Coronary artery (tissue), 2 donors: ENCODE measurements at regions not wholly inside any gene's neighbourhood (a gene's known extent, or its start where the extent isn't known, plus 50 kb on each side); places are given as distances from the start of the nearest gene placed in this dataset.

Experiments used
- DNase-seq: peaks from one replicate; pipeline ENCODE4 v3.0.0-alpha.2; 2017; ENCODE audit warnings: low spot score
- H3K27ac ChIP-seq, 2 donors: fragments of 200-600 bp; sonication (generic); one replicate each; pipeline ENCODE4 v1.5.1; 2016 to 2019
- H3K4me3 ChIP-seq: fragments of 200-600 bp; sonication (generic); 2 replicates; pipeline ENCODE4 v1.5.1; 2016; ENCODE audit warnings: mild to moderate bottlenecking, moderate library complexity
- TF ChIP-seq, protein P1 (sequence below): fragments of 200-600 bp; sonication (generic); IDR thresholded peaks from one replicate; pipeline ENCODE4 v1.5.1; 2019; ENCODE audit warnings: antibody characterized with exemption

GRCh38 chr3:11948331-11948730 lies 55.9 kb upstream of the SYN2 start:
- no peak overlapping the region for H3K4me3 ChIP-seq
- DNase-seq = no peak
- TF ChIP-seq, protein P1, sequence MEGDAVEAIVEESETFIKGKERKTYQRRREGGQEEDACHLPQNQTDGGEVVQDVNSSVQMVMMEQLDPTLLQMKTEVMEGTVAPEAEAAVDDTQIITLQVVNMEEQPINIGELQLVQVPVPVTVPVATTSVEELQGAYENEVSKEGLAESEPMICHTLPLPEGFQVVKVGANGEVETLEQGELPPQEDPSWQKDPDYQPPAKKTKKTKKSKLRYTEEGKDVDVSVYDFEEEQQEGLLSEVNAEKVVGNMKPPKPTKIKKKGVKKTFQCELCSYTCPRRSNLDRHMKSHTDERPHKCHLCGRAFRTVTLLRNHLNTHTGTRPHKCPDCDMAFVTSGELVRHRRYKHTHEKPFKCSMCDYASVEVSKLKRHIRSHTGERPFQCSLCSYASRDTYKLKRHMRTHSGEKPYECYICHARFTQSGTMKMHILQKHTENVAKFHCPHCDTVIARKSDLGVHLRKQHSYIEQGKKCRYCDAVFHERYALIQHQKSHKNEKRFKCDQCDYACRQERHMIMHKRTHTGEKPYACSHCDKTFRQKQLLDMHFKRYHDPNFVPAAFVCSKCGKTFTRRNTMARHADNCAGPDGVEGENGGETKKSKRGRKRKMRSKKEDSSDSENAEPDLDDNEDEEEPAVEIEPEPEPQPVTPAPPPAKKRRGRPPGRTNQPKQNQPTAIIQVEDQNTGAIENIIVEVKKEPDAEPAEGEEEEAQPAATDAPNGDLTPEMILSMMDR = no peak

DNA sequence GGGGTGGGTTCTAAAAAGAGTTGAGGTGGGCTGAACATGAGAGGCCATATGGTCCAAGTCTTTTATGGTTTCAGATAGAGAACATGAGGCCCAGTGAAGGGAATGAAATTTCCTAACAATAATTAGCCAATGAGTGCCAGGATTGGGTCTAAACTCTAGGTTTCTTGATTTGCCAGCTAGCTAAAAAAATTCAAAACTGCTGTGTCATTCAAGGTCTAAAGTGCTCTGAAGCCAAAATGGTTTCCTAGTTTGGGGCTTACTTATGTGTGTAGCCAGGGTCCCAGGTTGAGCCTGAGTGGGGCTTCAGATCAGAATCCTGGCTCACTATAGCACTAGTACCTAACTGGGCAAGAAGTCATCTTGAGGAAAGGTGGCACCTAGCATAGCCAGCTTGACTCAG lies 55.3 kb upstream of the SYN2 start:
- no peak for DNase-seq
- Histone ChIP-seq H3K27ac (no peak overlapping the region), H3K4me3 (no peak overlapping the region)
- TF ChIP-seq, protein P1 = no peak

More at GRCh38 chr3:11948331-11948730, 55.9 kb upstream of the SYN2 start:
- H3K27ac ChIP-seq = no peak overlapping the region

- Histone ChIP-seq H3K4me3 (no peak overlapping the region), H3K27ac (no peak overlapping the region)
- TF ChIP-seq, protein P1 = no peak
- DNase-seq = no peak
Measured at GRCh38 chr3:11949351-11949750, 54.8 kb upstream of the SYN2 start.

DNA sequence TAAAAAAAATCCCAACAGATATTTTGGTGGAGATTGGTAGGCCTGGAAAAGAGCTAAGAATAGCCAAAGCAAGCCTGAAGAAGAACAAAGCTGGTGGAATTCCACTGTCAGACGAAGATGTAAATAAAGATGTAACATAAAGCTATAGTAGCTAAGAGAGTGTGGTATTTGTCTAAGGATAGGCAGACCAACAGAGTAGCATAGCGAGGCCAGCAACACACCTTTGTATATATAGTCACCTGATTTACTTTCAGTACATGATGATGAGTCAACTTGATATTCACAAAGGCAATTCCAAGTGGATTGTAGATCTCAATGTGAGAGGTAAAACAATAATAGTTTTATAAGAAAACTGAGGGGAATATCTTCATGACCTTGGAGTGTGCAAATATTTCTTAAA lies 53.6 kb upstream of the SYN2 start:
- TF ChIP-seq, protein P1 = no peak
- no peak for DNase-seq
- no peak overlapping the region for H3K27ac ChIP-seq
- H3K4me3 ChIP-seq = no peak overlapping the region

DNA sequence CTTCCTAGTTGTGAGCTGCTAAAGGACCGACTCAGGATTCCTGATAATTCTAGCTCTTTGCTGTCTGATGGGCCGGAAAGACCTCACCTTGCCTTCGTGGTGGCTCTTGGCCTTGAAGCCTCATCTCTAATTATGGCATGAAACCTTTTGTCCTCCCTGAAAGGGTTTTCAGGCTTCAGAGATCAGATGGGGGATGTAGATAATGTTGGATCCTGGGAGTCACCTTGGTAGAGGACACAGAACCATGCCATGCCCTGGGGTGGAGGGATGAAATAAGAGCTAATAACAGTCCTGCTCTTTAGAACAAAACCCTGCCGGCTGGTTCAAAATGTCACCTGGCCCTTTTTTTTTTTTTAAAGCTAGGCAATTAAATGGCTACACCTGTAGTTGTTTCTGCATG lies 50.8 kb upstream of the SYN2 start:
- TF ChIP-seq, protein P1 = no peak
- H3K4me3 ChIP-seq = no peak overlapping the region
- no peak overlapping the region for H3K27ac ChIP-seq
- DNase-seq = no peak

DNA sequence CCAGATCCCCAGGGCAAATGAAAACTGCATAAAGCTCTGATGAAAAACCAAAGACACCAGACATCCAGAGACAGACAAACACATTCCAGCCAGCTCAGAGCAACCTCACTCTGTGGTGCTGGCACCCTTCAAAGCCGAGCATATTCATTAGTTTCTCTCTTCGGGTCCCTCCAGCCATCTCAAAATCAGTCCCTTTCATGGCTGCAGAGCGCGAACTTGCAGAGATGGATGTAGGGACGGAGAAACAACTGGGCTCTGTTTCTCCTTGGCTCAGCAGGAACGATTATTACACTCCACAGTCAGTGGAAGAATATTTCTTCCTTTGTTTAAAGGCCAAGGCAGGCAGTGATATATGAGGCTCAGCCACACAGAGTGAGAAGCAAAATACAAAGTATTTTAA lies 50.4 kb upstream of the SYN2 start:
- TF ChIP-seq, protein P1 = no peak
- no peak overlapping the region for H3K4me3 ChIP-seq
- H3K27ac ChIP-seq = no peak overlapping the region
- no peak for DNase-seq

DNA sequence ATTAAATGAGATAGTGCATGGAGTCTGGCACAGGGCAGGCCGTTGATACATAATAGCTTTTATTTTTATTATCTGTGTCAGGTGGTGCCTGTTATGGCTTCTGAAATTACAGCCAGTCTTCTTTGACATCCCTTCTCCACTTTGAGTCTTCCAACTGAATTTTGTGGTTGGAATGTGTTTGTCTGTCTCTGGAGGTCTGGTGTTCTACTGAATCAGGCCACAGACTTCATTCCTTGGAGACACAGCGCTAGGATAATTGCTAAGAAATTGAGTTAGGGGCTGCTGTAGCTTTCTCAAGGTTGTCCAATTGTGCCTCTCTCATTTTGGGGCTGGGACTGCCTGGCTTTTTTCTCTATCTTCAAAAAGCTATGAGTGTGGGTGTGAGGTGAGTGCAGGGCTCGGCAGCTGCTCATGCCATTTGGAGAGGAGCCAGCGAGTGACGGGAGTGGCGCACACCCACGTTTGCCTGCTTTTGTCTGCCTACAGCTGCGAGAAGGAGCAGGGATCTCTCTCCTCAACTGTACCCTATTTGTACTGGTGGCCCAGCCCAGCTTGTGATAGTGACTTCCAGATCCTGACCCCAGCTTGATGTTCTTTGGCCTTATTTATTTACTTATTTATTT lies 49.8 kb upstream of the SYN2 start:
- TF ChIP-seq, protein P1 = no peak
- DNase-seq = no peak
- Histone ChIP-seq H3K27ac (no peak overlapping the region), H3K4me3 (no peak overlapping the region)
